GM19395 (cell line): ENCODE measurements at regions not wholly inside any gene's neighbourhood (a gene's known extent, or its start where the extent isn't known, plus 50 kb on each side); places are given as distances from the start of the nearest gene placed in this dataset.

Experiments used
- ATAC-seq: cut with Tn5 transposase; IDR thresholded peaks from one replicate; pipeline ENCODE4 v1.9.1; 2021; ENCODE audit warnings: mild to moderate bottlenecking, moderate library complexity; ENCODE audit not compliant: unreplicated experiment

DNA sequence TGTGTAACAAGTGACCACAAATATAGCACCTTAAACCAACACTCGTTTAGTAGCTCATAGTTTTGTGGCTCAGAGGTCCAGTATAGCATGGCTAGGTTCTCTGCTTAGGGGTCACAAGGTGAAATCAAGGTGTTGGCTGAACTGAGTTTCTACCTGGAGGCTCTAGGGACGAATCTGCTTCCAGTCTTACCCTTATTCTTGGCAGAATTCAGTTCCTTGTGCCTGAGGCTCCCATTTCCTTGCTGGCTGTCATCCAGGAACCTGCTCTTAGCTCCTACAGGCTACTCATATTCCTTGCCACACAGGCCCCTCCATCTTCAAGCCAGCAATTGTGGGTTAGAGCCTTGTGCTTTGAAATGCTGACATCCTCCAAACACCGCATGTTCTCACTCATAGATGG is 212.3 kb upstream of the CDH13 start:
- ATAC-seq: no peak

DNA sequence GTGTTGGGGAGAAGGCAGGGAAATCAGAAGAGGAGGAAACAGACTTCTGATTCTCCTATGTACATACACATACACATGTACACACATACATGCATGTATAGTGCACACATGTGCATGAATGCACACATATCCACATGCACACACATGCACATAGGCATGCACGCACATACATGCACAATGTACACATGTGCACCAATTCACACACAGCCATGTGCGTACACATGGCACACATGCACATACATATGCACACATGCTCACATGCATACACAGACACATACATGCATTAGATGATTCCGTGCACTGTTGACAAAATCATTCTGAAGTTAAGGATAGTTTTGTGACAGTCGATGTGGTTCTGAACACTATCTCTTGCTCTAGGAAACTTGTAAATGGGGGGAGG is 214.0 kb upstream of the CDH13 start:
- ATAC-seq: no peak

DNA sequence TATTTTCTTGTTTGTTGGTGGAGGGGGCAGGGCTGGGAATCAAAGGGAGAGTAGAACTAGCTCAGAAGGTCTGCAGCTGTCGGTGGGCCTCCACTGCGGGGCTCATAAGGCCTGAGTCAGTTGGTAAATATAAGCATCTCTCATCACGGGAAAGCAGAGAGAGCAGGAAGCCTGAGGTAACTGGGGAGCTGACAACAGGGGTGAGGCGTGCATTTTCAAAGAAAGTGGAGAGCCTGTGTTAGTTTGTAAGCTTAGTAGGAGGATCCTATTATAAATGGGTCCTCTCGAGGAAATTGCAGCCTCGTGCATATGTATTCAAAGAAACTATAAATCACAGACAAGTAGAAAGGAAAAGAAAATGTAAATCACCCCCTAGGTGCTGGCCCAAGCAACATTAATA is 221.0 kb upstream of the CDH13 start:
- ATAC-seq: no peak

DNA sequence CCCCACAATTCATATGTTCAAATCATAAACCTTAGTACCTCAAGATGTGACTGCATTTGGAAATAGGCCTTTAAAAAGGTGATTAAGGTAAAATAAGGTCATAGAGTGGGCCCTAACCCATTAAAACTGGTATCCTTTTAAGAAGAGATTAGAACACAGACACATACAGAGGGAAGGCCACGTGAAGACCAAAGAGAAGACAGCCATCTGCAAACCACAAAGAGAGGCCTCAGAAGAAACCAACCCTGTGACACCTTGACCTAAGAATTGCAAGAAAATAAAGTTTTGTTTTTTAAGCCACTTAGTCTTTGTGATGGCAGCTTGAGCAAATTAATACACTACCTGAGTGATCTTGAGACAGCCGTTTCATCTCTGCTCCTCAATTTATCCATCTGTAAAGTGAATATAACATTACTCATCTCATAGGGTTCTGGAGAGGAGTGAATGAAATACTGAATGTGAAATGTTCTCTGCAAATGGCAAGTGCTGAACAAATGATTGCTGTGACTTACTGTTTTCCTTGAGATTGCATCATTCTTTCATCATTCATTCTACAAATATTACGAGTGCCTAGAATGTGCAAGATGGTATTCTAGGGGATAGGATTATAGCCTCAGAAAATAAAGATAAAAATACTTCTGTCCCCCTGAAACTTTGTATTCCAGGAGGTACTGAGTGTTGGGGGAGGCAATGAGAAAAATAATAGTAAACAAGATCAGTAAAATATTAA is 222.0 kb upstream of the CDH13 start:
- ATAC-seq: no peak

DNA sequence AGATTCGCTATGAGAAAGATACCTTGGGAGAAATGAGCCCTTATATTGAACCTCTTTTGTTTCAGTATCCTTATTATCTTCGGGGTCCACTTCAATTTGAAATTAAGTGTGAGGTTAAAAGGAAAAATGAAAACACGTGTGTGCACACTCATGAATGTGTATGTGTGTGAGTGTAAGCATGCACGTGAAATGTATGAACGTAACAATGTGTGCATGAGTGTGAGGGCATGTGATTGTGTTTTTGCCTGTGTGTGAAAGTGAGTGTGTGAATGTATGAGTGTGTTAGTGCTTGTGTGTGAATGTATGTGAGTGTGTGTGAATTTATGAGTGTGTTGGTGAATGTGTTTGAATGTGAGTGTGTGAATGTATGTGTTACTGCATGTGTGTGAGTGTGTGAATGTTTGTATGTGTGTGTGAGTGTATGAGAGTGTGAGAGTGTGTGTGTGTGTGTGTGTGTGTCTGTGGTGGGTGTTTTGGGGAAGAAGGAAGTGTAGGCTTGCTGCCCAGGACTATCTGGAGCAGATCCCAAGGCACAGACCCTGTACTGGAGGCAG is 224.0 kb upstream of the CDH13 start:
- ATAC-seq: no peak

DNA sequence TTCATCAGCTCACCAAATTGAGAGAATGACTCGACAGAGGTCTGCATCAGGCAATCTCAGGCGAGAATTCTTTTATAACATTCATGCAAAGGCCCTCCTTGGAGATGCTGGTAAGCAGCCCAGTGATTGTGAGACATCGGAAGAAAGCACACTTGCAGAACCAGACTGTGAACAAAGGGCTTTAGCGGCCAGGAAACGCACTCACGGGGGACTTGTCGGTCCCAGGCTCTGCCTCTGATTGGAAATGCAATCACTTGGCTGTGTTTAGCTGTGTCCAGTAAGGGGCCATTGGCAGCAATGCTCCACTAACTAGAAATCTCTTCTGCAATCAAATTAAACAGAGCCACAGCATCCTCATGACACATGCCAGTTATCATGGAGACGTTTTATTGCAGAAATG is 226.7 kb upstream of the CDH13 start:
- ATAC-seq: no peak

DNA sequence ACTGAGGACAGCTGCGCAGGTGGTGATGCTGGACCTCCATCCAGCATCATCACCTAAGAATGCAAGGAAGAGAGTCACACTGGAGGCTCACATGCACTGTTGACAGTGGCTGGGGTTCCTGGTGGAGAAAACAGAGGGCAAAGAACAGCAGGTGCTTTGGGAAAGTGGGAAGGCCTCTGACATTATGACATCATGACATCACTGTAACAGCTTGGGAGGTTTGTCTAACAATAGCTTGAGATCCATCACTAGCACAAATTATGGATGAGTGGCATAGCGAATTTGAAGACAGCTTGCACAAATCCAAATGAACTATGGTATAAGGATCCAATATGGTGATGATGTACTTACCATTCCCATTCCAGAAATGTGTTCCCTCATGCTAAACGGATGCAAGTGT is 226.5 kb upstream of the MPHOSPH6 start:
- ATAC-seq: no peak

DNA sequence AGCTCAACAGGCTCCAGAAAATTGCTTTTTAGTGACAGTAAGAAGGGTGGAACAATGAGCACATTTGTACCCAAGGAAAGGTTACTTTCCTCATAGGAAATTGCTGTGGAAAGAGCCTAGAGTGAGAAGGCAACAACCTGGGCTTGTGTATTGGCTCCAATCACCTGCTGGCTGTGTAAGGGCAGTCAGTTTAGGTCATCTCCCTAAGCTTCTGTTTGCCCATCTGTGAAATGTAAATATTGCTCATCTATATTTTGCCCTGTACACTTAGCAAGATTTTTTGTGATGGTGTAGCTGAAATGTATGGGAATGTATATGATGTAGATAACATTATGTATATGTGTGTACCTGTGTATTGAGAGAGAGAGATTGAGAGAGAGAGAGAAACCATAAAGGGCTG is 225.2 kb upstream of the MPHOSPH6 start:
- no peak for ATAC-seq

DNA sequence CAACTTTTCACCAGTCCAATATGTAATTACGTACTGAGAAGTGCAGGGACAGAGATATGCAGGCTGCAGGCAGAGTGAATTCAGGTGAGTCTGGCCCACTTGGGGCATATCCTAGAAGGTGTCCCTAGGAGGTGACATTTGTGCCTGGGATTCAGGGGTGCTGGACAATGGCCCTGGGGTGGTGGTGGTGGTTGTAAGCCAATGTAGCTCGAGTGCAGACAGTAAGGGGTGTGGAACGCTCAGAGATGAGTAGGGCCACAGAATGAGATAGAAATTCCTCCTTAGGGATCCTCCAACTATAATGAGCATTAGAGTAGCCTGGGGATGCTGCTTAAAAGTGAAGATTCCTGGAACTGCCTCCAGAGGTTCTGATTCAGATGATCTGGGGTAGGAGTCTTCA is 221.7 kb upstream of the MPHOSPH6 start:
- no peak for ATAC-seq

DNA sequence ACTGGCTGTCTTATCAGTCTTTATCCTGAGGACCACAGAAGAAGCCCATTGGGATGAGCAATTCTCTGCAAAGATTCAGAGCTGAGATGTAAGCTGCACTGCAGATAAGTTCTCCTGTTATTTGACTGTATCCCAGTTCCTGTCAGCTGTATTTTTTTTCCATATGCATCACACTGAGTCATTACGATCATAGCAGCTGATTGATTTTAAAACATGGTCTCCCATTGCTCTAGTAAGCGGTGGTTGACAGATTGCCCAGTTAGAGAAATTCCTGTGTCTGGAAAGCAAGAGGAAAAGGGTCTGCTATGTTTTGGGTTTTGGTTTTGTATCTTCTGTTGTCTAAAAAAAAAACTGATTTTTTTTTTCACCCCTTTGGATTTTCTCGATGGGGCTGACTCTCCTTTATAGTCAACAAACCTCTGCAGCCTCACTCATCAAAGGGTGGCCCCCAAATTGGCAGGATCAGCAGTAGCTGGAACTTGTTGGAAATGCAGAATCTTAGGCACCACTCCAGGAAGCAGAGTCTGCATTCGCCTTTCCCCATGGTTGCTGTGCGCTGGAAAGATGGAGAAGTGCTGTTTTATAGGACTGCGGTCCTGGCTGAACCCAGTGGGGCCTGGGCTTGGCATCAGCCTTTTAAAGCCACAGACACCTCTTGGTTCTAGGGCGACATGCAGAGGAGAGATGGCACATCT is 220.1 kb upstream of the MPHOSPH6 start:
- ATAC-seq: no peak

DNA sequence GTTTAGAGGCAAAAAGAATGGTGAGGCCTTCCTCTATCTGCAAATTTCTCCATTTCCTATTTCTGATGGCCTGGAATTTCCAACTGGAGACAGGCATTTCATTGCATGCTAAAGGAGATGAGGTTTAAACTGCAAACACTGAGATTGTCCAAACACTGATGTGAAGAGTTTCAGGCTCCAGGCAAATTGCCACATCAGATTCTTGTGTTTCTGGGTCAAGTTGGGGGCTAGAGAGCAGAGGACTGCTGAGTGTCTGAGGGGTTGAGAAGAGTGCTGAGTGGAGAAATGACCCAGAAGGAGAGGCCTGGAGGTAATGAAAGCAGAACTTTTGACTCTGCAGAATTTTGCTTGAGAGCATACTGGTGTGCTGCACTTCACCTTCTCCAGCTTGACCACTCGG is 216.7 kb upstream of the MPHOSPH6 start:
- ATAC-seq: no peak

DNA sequence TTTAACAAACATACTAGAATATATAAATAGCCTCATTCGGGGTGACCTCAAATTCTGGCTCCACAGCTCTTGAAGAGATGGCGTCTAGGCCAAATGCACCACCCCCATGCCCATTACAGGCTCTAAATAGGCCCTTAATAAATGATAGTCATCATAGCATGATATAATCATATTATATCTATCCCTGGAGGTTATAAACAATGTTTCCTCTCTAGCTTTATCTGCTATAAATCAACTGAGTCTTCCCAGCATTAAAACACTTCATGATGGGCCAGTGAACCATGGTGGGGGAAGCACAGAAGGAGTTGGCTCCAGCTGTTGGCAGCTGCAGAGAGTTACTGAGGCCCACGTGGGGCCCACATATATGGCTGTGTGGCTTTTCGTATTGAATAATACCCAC is 214.9 kb upstream of the MPHOSPH6 start:
- no peak for ATAC-seq

DNA sequence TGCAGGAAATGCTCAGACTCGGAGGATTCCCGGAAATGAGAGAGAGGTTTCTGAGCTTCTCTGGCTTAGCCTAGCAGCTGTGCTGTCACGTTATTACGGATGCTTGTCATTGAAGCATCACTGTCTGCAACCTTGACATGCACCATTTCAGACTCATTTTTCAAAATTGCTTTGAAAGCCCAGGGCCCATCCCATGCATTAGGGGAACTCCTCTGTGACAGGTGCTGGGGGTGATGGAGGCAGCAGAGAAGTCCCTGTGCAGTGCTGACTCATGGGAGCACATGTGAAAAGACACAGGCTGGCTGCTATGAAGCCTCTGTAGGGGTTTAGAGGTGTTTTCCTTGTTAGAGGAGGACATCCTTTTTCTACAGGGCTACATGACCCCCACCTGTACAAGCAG is 214.0 kb upstream of the MPHOSPH6 start:
- ATAC-seq: no peak

DNA sequence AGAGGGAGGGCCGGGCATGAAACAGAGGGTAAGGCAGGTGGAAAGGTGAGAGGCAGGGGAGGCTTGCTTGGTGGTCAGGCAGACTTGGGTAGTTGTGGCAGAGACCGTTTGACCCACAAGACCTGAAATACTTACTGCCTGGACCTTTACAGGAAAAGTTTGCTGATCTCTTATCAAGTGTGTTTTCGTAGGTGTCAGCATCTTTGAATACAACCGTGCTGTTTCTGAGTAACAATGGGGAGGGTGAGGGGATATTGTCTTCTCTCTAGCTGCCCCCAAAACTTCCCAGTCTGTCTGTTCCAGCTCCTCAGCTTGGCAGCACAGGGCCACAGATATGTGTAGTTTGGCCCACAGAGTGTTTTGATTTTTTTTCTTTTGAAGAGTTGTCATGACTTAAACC is 212.5 kb upstream of the MPHOSPH6 start:
- ATAC-seq: no peak

DNA sequence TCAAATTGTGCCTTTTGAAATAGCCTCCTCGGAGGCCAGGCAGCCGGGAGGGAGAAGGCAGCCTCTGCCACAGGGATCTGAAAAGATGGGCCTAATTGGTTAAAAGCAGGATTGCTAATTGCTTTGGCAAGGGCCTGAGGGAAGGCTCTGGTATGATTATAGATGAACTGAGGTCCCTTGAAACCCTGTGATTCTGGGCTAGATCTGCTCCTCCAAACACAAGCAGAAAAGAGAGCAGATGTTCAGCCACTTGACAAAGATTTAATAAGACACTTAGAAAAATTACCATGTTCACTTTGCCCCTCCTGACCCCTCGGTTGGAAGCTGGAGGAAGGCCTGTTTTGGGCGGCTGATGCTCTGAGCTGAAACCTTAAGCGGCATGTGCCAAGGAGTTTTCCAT is 209.5 kb upstream of the MPHOSPH6 start:
- ATAC-seq: no peak

DNA sequence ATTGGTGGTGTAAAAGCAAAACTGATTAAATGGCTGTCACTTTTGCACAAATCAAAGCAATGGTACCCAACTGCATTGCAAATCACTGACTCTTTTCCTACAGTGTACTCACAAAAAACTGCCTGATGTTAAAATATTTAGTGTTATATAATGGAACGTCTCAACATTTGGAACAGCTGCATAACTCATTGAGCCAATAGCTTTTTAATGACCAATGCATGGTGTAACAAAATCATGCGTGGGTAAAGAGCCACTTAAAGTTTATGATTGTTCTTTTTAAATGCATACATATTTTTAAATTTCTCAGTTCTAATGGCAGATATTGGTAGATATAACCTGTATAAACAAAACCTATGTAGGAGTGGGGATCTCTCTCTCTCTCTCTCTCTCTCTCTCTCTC is 204.0 kb upstream of the MPHOSPH6 start:
- ATAC-seq: no peak

DNA sequence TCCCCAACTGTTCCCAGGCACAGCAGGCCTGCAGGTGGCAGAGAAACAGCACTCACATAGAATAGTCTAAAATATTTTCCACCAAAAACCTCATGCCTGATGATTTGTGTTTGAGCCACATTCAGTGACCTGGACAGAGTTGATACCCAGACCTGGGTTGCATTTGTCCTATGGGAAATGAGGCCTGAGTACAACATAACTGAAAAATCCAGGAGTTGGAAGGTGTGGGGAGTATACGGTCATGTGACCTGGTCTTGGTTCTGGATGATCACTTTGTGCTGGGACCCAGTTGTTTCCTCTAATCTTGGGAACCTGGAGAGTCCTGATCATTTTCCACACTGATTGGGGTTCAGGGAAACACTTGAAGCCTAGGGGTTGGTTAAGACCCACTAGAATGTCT is 200.3 kb upstream of the MPHOSPH6 start:
- ATAC-seq: no peak

DNA sequence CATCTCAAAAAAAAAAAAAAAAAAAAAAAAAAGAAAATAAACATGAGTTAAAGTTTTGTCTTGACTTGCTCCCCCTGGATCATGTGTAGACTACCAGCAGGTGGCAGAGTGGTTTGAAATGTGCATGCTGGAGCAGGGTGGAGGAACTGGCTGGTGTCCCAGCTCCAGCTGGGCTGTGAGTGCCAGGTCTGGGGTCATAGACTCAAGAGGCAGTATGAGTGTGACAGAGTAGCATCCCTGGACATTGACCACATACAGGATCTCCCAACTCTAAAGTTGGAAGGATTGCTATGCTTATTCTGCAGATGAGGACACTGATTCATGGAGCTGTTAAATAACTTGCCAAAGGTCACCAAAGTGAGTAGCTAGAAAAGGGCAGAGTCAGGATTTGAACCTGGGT is 198.0 kb upstream of the MPHOSPH6 start:
- ATAC-seq: no peak

DNA sequence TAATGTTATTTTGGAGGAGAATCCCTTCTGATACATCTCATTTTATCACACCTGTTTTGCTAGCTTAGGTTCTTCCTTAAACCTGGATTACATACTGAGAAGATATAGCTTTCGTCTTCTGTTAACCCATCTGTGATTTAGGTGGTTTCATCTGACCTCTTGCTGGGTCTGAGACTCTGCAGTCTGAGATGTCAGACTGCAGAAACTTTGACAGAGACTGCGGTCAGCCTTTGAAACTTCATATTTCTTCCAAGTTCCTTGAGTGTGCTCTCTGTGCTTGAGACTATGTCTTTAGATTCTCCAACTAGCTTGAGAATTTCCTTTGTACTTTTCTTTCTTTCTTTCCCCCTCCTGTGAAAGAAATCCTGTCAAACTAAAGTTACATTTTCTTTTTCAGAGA is 196.4 kb upstream of the MPHOSPH6 start:
- ATAC-seq: no peak

DNA sequence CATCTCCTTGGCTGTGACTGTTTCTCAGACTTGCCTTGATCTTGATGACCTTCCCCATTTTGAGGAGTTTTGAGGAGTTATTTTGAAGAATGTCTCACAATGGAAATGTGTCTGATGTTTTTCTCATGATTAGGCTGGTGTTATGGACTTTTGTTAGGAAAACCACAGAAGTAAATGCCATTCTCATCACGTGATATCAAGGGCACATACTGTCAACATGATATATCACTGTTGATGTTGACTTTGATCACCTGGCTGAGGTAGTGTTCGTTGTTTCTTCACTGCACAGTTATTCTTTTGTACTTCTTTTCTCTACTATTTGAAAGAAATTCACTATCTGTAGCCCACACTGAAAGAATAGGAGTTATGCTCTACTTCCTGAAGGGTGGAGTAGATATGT is 194.7 kb upstream of the MPHOSPH6 start:
- ATAC-seq: no peak

DNA sequence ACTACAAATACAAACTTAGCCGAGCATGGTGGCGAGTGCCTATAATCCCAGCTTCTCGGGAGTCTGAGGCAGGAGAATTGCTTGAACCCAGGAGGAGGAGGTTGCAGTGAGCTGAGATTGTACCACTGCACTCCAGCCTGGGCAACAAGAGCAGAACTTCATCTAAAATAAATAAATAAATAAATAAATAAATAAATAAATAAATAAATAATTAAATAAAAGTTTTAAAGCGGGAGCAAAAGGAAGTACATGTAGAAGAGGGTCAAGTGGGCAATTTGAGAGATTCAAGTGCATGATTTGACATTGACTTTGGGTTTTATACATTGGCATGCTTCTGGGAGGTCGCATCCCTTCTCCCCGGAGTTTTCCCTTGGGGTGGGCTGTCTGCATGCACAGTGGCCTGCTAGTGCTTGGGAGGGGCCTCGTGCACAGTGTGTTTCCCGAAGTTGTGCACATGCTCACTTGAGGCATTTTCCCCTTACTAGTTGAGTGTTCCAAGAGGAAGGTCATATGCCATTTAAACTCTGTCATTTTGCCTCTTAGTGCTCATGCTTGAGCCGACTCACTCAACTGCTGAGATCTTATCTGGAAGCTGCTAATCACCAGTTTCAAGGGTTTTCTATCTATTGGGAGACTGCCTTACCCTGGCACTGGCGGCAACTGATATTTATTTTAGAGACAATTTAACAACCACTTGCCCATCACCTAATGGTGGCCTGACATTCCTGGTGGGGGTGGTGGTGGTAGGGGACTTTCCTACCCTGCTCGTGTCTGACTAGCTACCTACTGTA is 193.2 kb upstream of the MPHOSPH6 start:
- ATAC-seq: no peak

DNA sequence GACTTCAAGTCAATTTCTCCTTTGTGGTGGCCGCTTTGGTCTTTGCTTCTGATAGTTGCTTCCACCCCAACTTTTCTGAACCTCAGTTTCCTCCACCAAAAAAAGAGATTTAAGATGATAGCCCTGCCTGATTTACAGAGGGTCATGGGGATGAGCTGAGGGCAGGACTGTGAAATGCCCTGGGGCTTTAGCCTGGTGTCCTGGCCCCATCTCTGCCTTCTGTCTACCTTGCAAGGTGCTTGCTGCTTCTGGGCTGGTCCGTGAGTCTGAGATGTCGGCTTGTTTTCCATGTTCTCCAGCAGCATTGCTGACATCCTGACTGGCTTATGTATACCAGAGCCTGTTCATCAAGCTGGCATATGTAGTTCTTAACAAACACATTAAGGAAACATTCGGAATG is 191.9 kb upstream of the MPHOSPH6 start:
- no peak for ATAC-seq
